Endothelial cell of umbilical vein (primary cell): ENCODE measurements at regions not wholly inside any gene's neighbourhood (a gene's known extent, or its start where the extent isn't known, plus 50 kb on each side); places are given as distances from the start of the nearest gene placed in this dataset.

Experiments
- BruUV-seq: library from RNA; stranded (reverse); fragments of 400-500 nt; replicated peaks from 2 replicates; lab custom pipeline; 2021; lab: Mats Ljungman, UMichigan
- CTCF ChIA-PET: fragments of 300-600, 350-600 bp; sonication (Branson Sonifier 250); formaldehyde crosslinking; loops from one replicate; lab custom pipeline; 2021; ENCODE audit warnings: antibody characterized with exemption, inconsistent platforms; lab: Charles Lee
- POLR2A ChIA-PET: fragments of 300-600, 350-600 bp; sonication (Branson Sonifier 250); formaldehyde crosslinking; loops from one replicate; lab custom pipeline; 2021; ENCODE audit warnings: antibody characterized with exemption, inconsistent platforms; lab: Charles Lee
- DNase-seq: peaks from one replicate; pipeline ENCODE4 v3.0.0-alpha.2; 2011; ENCODE audit warnings: low read depth, low spot score
- FAIRE-seq: peaks from 2 replicates; lab custom pipeline; 2011; peaks lifted over from hg19 to GRCh38; lab: Jason Lieb, UNC
- H2AFZ ChIP-seq: 2 replicates; pipeline ENCODE4 v1.6.0; 2012; ENCODE audit warnings: low read depth, low read length, control low read depth, inconsistent platforms
- H3K27ac ChIP-seq: 2 replicates; pipeline ENCODE4 v1.5.1; 2011; ENCODE audit warnings: low read depth, mild to moderate bottlenecking, control low read depth, low read length, moderate library complexity; ENCODE audit not compliant: insufficient read depth
- H3K27me3 ChIP-seq, 2 experiments: 2 replicates each; pipeline versions ENCODE4 v1.6.0 to v1.6.1; 2011; ENCODE audit warnings: low read length in 2 of 2, mixed read lengths in 1 of 2; ENCODE audit not compliant: control insufficient read depth in 2 of 2, insufficient read depth in 2 of 2
- H3K36me3 ChIP-seq, 2 experiments: 2 replicates in 1 of 2; 3 replicates in 1 of 2; pipeline ENCODE4 v1.5.1; 2011; ENCODE audit warnings: low read length in 2 of 2, mild to moderate bottlenecking in 1 of 2, moderate library complexity in 1 of 2; ENCODE audit not compliant: control insufficient read depth in 2 of 2, insufficient read depth in 2 of 2; ENCODE audit errors: extremely low read depth in 1 of 2
- H3K4me1 ChIP-seq: 3 replicates; pipeline ENCODE4 v1.5.1; 2011; ENCODE audit warnings: mild to moderate bottlenecking, low read length; ENCODE audit not compliant: control insufficient read depth, insufficient read depth; ENCODE audit errors: extremely low read depth
- H3K4me2 ChIP-seq: 2 replicates; pipeline ENCODE4 v1.6.1; 2011; ENCODE audit warnings: low read length, control low read depth, mixed read lengths; ENCODE audit not compliant: insufficient read depth
- H3K4me3 ChIP-seq, 3 experiments: fragments of 200-600 bp in 1 of 3; sonication (generic), shearing (Covaris generic) in 1 of 3; replicated peaks in 1 of 3; 2 replicates each; pipeline ENCODE4 v1.5.1; 2011 to 2016; ENCODE audit warnings: control low read depth in 3 of 3, low read length in 3 of 3, mild to moderate bottlenecking in 2 of 3, inconsistent platforms in 1 of 3, low read depth in 1 of 3, moderate library complexity in 1 of 3; ENCODE audit not compliant: insufficient read depth in 1 of 3
- H3K79me2 ChIP-seq: 2 replicates; pipeline ENCODE4 v1.6.0; 2012; ENCODE audit warnings: low read length, inconsistent platforms; ENCODE audit not compliant: control insufficient read depth, insufficient read depth
- H3K9ac ChIP-seq: replicated peaks from 2 replicates; pipeline ENCODE3; 2011; ENCODE audit warnings: low read length, control low read depth; ENCODE audit not compliant: insufficient read depth; ENCODE audit errors: extremely low read depth
- H3K9me1 ChIP-seq: replicated peaks from 3 replicates; pipeline ENCODE4 v1.6.0; 2011; ENCODE audit warnings: mild to moderate bottlenecking, low read length; ENCODE audit not compliant: control insufficient read depth, insufficient read depth; ENCODE audit errors: extremely low read depth
- H3K9me3 ChIP-seq: replicated peaks from 2 replicates; pipeline ENCODE4 v1.5.1; 2012; ENCODE audit warnings: low read length, inconsistent platforms; ENCODE audit not compliant: control insufficient read depth, insufficient read depth
- H4K20me1 ChIP-seq: replicated peaks from 2 replicates; pipeline ENCODE3; 2011; ENCODE audit warnings: mild to moderate bottlenecking, low read length; ENCODE audit not compliant: control insufficient read depth, insufficient read depth; ENCODE audit errors: extremely low read depth
- CTCF ChIP-seq, 2 donors: IDR thresholded peaks; 1 replicate in 1 of 2; 2 replicates in 1 of 2; pipeline ENCODE4 v1.5.1; 2011; ENCODE audit warnings: low read length in 2 of 2, mild to moderate bottlenecking in 2 of 2, moderate library complexity in 2 of 2, control low read depth in 1 of 2, inconsistent platforms in 1 of 2, low read depth in 1 of 2; ENCODE audit not compliant: insufficient read depth in 1 of 2; ENCODE audit errors: extremely low read depth in 1 of 2
- EZH2 ChIP-seq: IDR thresholded peaks from 2 replicates; pipeline ENCODE4 v1.6.1; 2012; ENCODE audit warnings: borderline replicate concordance, low read depth, mild to moderate bottlenecking, moderate library complexity, low read length, inconsistent platforms; ENCODE audit not compliant: severe bottlenecking
- FOS ChIP-seq: IDR thresholded peaks from 2 replicates; pipeline ENCODE4 v1.6.1; 2011; ENCODE audit warnings: mild to moderate bottlenecking, low read length, moderate library complexity, borderline replicate concordance; ENCODE audit not compliant: insufficient read depth
- GATA2 ChIP-seq: IDR thresholded peaks from 2 replicates; pipeline ENCODE4 v1.7.0; 2011; ENCODE audit warnings: low read depth, mild to moderate bottlenecking, moderate library complexity, mixed read lengths, low read length; ENCODE audit not compliant: insufficient read length, insufficient read depth
- JUN ChIP-seq: IDR thresholded peaks from 2 replicates; pipeline ENCODE4 v1.6.1; 2011; ENCODE audit warnings: borderline replicate concordance, low read depth; ENCODE audit not compliant: insufficient read length, insufficient read depth
- MAX ChIP-seq: IDR thresholded peaks from 2 replicates; pipeline ENCODE4 v1.6.1; 2011; ENCODE audit not compliant: insufficient read depth, insufficient read length
- MYC ChIP-seq: IDR thresholded peaks from one replicate; pipeline ENCODE4 v1.6.1; 2011; ENCODE audit warnings: mild to moderate bottlenecking, low read depth, low read length
- POLR2A ChIP-seq: IDR thresholded peaks from 2 replicates; pipeline ENCODE4 v1.6.1; 2012; ENCODE audit warnings: low read depth, mild to moderate bottlenecking, control low read depth, low read length
- POLR2AphosphoS5 ChIP-seq: IDR thresholded peaks from 2 replicates; pipeline ENCODE4 v1.6.1; 2012; ENCODE audit warnings: low read depth, mild to moderate bottlenecking, control low read depth, low read length, moderate library complexity; ENCODE audit not compliant: insufficient read depth
- dilution Hi-C: fragments of 300-500 bp; cut with MboI; formaldehyde crosslinking; loops from one replicate; pipeline ENCODE4 v1.15.0; 2019; ENCODE audit warnings: low sequenced_read_pairs; ENCODE audit not compliant: extremely low pct_ligation_motif_present
- intact Hi-C: fragments of 100-400 bp; cut with micrococcal nuclease; formaldehyde crosslinking; loops from one replicate; pipeline ENCODE4 v1.10.0; 2022

GRCh38 chr6:145141572-145141971 is 593.7 kb downstream of the EPM2A start:
- H3K4me1 ChIP-seq, result no peaks in the 10 kb centered on the region
- H2AFZ ChIP-seq, result no peak overlapping the region
- dilution Hi-C loops (no loop called here), intact Hi-C loops (no loop called here)
- ChIA-PET POLR2A (no interaction called here), CTCF (interaction anchor here (0.8 to 1.5 kb wide), 3 partner anchors 396 to 562 kb away, joined by 3 to 5 read pairs (median 3); no protein-coding TSS in a partner anchor)
- H3K27ac ChIP-seq, result no peak overlapping the region
- no peaks in the 10 kb centered on the region for H3K9me1 ChIP-seq
- no peak for TF ChIP-seq MAX
- TF ChIP-seq POLR2AphosphoS5, result no peak
- no peak for TF ChIP-seq JUN
- TF ChIP-seq GATA2, result no peak
- TF ChIP-seq FOS, result no peak
- no peak for TF ChIP-seq CTCF (IDR thresholded peaks at IDR 0.05; ENCODE audit: extremely low read depth in 1 of 2, insufficient read depth in 1 of 2, low read depth in 1 of 2, low read length in 2 of 2)
- no peak for TF ChIP-seq POLR2A
- TF ChIP-seq MYC, result no peak
- TF ChIP-seq EZH2, result no peak
- no peak overlapping the region for H3K9ac ChIP-seq
- H3K36me3 ChIP-seq, result no peaks in the 10 kb centered on the region
- H3K4me2 ChIP-seq, result no peak overlapping the region
- H3K27me3 ChIP-seq, result no peaks in the 10 kb centered on the region
- no peaks in the 10 kb centered on the region for H3K9me3 ChIP-seq
- BruUV-seq, result no TSS peak
- DNase-seq (no peak), FAIRE-seq (no peak)
- H3K4me3 ChIP-seq, result no peak overlapping the region
- H3K79me2 ChIP-seq, result no peaks in the 10 kb centered on the region
- H4K20me1 ChIP-seq, result no peaks in the 10 kb centered on the region
